NCI-H2227 (cell line): ENCODE measurements at regions not wholly inside any gene's neighbourhood (a gene's known extent, or its start where the extent isn't known, plus 50 kb on each side); places are given as distances from the start of the nearest gene placed in this dataset.

Experiments
- DNase-seq: peaks from one replicate; lab custom pipeline; 2025; ENCODE audit not compliant: unreplicated experiment; lab: John Stamatoyannopoulos, UW

GRCh38 chr4:30837131-30837539 is 117.0 kb downstream of the PCDH7 start:
- DNase-seq = no peak

GRCh38 chr4:30837861-30838260 is 117.7 kb downstream of the PCDH7 start:
- no peak for DNase-seq

- DNase-seq = no peak
Observed at GRCh38 chr4:30838331-30838730, 118.2 kb downstream of the PCDH7 start.

GRCh38 chr4:30839583-30840520 is 119.7 kb downstream of the PCDH7 start:
- DNase-seq = no peak

- DNase-seq = no peak
Observed at GRCh38 chr4:30840571-30840970, 120.4 kb downstream of the PCDH7 start.

GRCh38 chr4:30842142-30842541 is 122.0 kb downstream of the PCDH7 start:
- no peak for DNase-seq

- no peak for DNase-seq
Observed at GRCh38 chr4:30842689-30843088, 122.5 kb downstream of the PCDH7 start.

- DNase-seq = no peak
Observed at GRCh38 chr4:30844861-30845582, 124.9 kb downstream of the PCDH7 start.

- DNase-seq = no peak
Observed at GRCh38 chr4:30847167-30847566, 127.0 kb downstream of the PCDH7 start.

GRCh38 chr4:30847958-30848357 is 127.8 kb downstream of the PCDH7 start:
- no peak for DNase-seq

- DNase-seq = no peak
Observed at GRCh38 chr4:30854531-30854930, 134.4 kb downstream of the PCDH7 start.

- DNase-seq = no peak
Observed at GRCh38 chr4:30855232-30855631, 135.1 kb downstream of the PCDH7 start.

- no peak for DNase-seq
Observed at GRCh38 chr4:30856795-30857564, 136.8 kb downstream of the PCDH7 start.

- DNase-seq = no peak
Observed at GRCh38 chr4:30860978-30861377, 140.8 kb downstream of the PCDH7 start.

GRCh38 chr4:30862196-30862595 is 142.0 kb downstream of the PCDH7 start:
- no peak for DNase-seq

GRCh38 chr4:30863021-30863420 is 142.9 kb downstream of the PCDH7 start:
- DNase-seq = no peak

GRCh38 chr4:30865691-30866090 is 145.5 kb downstream of the PCDH7 start:
- no peak for DNase-seq

GRCh38 chr4:30866346-30866745 is 146.2 kb downstream of the PCDH7 start:
- DNase-seq = no peak

- no peak for DNase-seq
Observed at GRCh38 chr4:30866907-30867306, 146.7 kb downstream of the PCDH7 start.

GRCh38 chr4:30867427-30867826 is 147.3 kb downstream of the PCDH7 start:
- DNase-seq = no peak

GRCh38 chr4:30868111-30868895 is 148.1 kb downstream of the PCDH7 start:
- no peak for DNase-seq
